H9 (cell line): ENCODE measurements at regions not wholly inside any gene's neighbourhood (a gene's known extent, or its start where the extent isn't known, plus 50 kb on each side); places are given as distances from the start of the nearest gene placed in this dataset.

Source experiments
- DNase-seq: peaks from one replicate; pipeline ENCODE4 v3.0.0-alpha.2; 2017
- H2AFZ ChIP-seq: one replicate; pipeline ENCODE4 v1.6.1; 2013; ENCODE audit warnings: mild to moderate bottlenecking, low read length, control low read depth, moderate library complexity
- H2AK5ac ChIP-seq: 2 replicates; pipeline ENCODE4 v1.6.1; 2013; ENCODE audit warnings: low read length, control low read depth, mixed read lengths; ENCODE audit not compliant: insufficient read length
- H2BK120ac ChIP-seq: one replicate; pipeline ENCODE4 v1.6.1; 2013; ENCODE audit warnings: low read depth, mild to moderate bottlenecking, low read length, control low read depth, inconsistent platforms; ENCODE audit not compliant: poor library complexity, severe bottlenecking
- H2BK12ac ChIP-seq: 2 replicates; pipeline ENCODE4 v1.6.1; 2013; ENCODE audit warnings: low read length, control low read depth, mixed read lengths, low read depth; ENCODE audit not compliant: insufficient read length
- H2BK15ac ChIP-seq: 2 replicates; pipeline ENCODE4 v1.6.1; 2013; ENCODE audit warnings: low read depth, low read length, control low read depth
- H2BK20ac ChIP-seq: one replicate; pipeline ENCODE4 v1.6.1; 2013; ENCODE audit warnings: low read depth, mild to moderate bottlenecking, low read length, control low read depth, inconsistent platforms; ENCODE audit not compliant: poor library complexity, severe bottlenecking
- H2BK5ac ChIP-seq: 2 replicates; pipeline ENCODE4 v1.6.1; 2013; ENCODE audit warnings: low read length, control low read depth, mixed read lengths; ENCODE audit not compliant: insufficient read length
- H3K14ac ChIP-seq: 2 replicates; pipeline ENCODE4 v1.6.1; 2013; ENCODE audit warnings: low read length, control low read depth; ENCODE audit not compliant: insufficient read depth
- H3K18ac ChIP-seq: 2 replicates; pipeline ENCODE4 v1.6.1; 2013; ENCODE audit warnings: low read depth, mild to moderate bottlenecking, mixed read lengths, low read length, control low read depth; ENCODE audit not compliant: insufficient read length
- H3K23ac ChIP-seq: 2 replicates; pipeline ENCODE4 v1.6.1; 2013; ENCODE audit warnings: low read length, control low read depth, mixed read lengths, low read depth; ENCODE audit not compliant: insufficient read length
- H3K23me2 ChIP-seq: 2 replicates; pipeline ENCODE4 v1.6.1; 2013; ENCODE audit warnings: low read depth, mild to moderate bottlenecking, mixed read lengths, low read length, control low read depth; ENCODE audit not compliant: insufficient read length, poor library complexity, severe bottlenecking
- H3K27ac ChIP-seq: 2 replicates; pipeline ENCODE4 v1.5.1; 2013; ENCODE audit warnings: low read length, control low read depth, mixed read lengths, low read depth; ENCODE audit not compliant: insufficient read length
- H3K27me3 ChIP-seq: 2 replicates; pipeline ENCODE4 v1.6.1; 2013; ENCODE audit warnings: low read length, control low read depth, inconsistent platforms; ENCODE audit not compliant: insufficient read depth
- H3K4ac ChIP-seq: 2 replicates; pipeline ENCODE4 v1.6.1; 2013; ENCODE audit warnings: low read depth, mild to moderate bottlenecking, control low read depth, inconsistent platforms, low read length, moderate library complexity
- H3K4me1 ChIP-seq: 2 replicates; pipeline ENCODE4 v1.6.1; 2013; ENCODE audit warnings: low read length, control low read depth, inconsistent platforms; ENCODE audit not compliant: insufficient read depth
- H3K4me2 ChIP-seq: 2 replicates; pipeline ENCODE4 v1.6.1; 2013; ENCODE audit warnings: low read length, control low read depth, mixed read lengths; ENCODE audit not compliant: insufficient read length, insufficient read depth
- H3K56ac ChIP-seq: 2 replicates; pipeline ENCODE4 v1.6.1; 2013; ENCODE audit warnings: low read depth, mild to moderate bottlenecking, mixed read lengths, low read length, control low read depth; ENCODE audit not compliant: insufficient read length
- H3K79me1 ChIP-seq: 2 replicates; pipeline ENCODE4 v1.6.1; 2013; ENCODE audit warnings: low read depth, mild to moderate bottlenecking, moderate library complexity, low read length, control low read depth, inconsistent platforms; ENCODE audit not compliant: insufficient read depth, poor library complexity, severe bottlenecking
- H3K79me2 ChIP-seq: 2 replicates; pipeline ENCODE4 v1.6.1; 2013; ENCODE audit warnings: low read length, control low read depth, inconsistent platforms; ENCODE audit not compliant: insufficient read depth
- H3K9ac ChIP-seq: 2 replicates; pipeline ENCODE4 v1.6.1; 2013; ENCODE audit warnings: low read length, control low read depth, mixed read lengths; ENCODE audit not compliant: insufficient read length; ENCODE audit errors: extremely low read depth
- H3K9me3 ChIP-seq: one replicate; pipeline ENCODE4 v1.6.1; 2013; ENCODE audit warnings: low read depth, low read length, inconsistent platforms; ENCODE audit not compliant: control insufficient read depth
- H3T11ph ChIP-seq: one replicate; pipeline ENCODE4 v1.6.1; 2013; ENCODE audit warnings: mild to moderate bottlenecking, low read length, control low read depth, inconsistent platforms
- H4K20me1 ChIP-seq: one replicate; pipeline ENCODE4 v1.6.1; 2013; ENCODE audit not compliant: control insufficient read depth, insufficient read length, insufficient read depth
- H4K5ac ChIP-seq: 2 replicates; pipeline ENCODE4 v1.6.1; 2013; ENCODE audit warnings: low read depth, mild to moderate bottlenecking, mixed read lengths, low read length, control low read depth; ENCODE audit not compliant: insufficient read length
- H4K8ac ChIP-seq: replicated peaks from 2 replicates; pipeline ENCODE4 v1.6.1; 2013; ENCODE audit warnings: low read length, control low read depth, mixed read lengths, low read depth; ENCODE audit not compliant: insufficient read length
- H4K91ac ChIP-seq: 2 replicates; pipeline ENCODE4 v1.6.1; 2013; ENCODE audit warnings: low read depth, mild to moderate bottlenecking, moderate library complexity, mixed read lengths, low read length, control low read depth; ENCODE audit not compliant: insufficient read length
- H3K27ac Mint-ChIP-seq, 3 experiments: 2 replicates in 2 of 3; 3 replicates in 1 of 3; pipeline ENCODE4 v1.8.0; 2020 to 2021; ENCODE audit warnings: mixed read lengths in 3 of 3, mild to moderate bottlenecking in 1 of 3, moderate library complexity in 1 of 3
- H3K27me3 Mint-ChIP-seq: 2 replicates; pipeline ENCODE4 v1.8.0; 2021; ENCODE audit warnings: low read depth, mild to moderate bottlenecking, moderate library complexity, mixed read lengths
- H3K36me3 Mint-ChIP-seq, 3 experiments: 2 replicates in 2 of 3; 3 replicates in 1 of 3; pipeline ENCODE4 v1.8.0; 2020 to 2021; ENCODE audit warnings: low read depth in 3 of 3, mixed read lengths in 3 of 3; ENCODE audit not compliant: insufficient read depth in 1 of 3
- H3K4me1 Mint-ChIP-seq, 2 experiments: 2 replicates each; pipeline ENCODE4 v1.8.0; 2020; ENCODE audit warnings: mixed read lengths in 2 of 2
- H3K4me3 Mint-ChIP-seq, 2 experiments: 2 replicates in 1 of 2; 3 replicates in 1 of 2; pipeline ENCODE4 v1.8.0; 2020 to 2021; ENCODE audit warnings: mild to moderate bottlenecking in 2 of 2, mixed read lengths in 2 of 2, moderate library complexity in 1 of 2
- H3K9me3 Mint-ChIP-seq, 2 experiments: 2 replicates in 1 of 2; 3 replicates in 1 of 2; pipeline ENCODE4 v1.8.0; 2020; ENCODE audit warnings: mild to moderate bottlenecking in 2 of 2, mixed read lengths in 2 of 2, moderate library complexity in 1 of 2
- CTCF ChIP-seq: fragments of 200-600 bp; sonication (generic); conservative IDR thresholded peaks from 3 replicates; pipeline ENCODE4 v1.8.0; 2021; ENCODE audit warnings: antibody characterized with exemption, mild to moderate bottlenecking
- WGBS: extraction: QIAGEN DNeasy Blood & Tissue Kit; methylation state at CpG from one replicate; pipeline ENCODE4 v1.1.7; 2013; ENCODE audit warnings: missing lambda C conversion rate, low lambda C conversion rate, mixed read lengths; ENCODE audit not compliant: insufficient read length; ENCODE audit errors: extremely low coverage; 5-methylcytosine and 5-hydroxymethylcytosine counted together

GRCh38 chr9:73357607-73358006 is 205.9 kb downstream of the ANXA1 start:
- no peak overlapping the region for H2BK20ac ChIP-seq

More at GRCh38 chr9:73357607-73358006, 205.9 kb downstream of the ANXA1 start:
- Mint-ChIP-seq H3K27me3 (no peaks in the 10 kb centered on the region), H3K36me3 (no peaks in the 10 kb centered on the region), H3K4me3 (no peak overlapping the region), H3K9me3 (no peaks in the 10 kb centered on the region), H3K27ac (peak overlapping the region in 2 of 3 experiments; percentile 1 to 24; a peak in 2 of 7 replicates), H3K4me1 (no peaks in the 10 kb centered on the region)
- no peak for DNase-seq
- no peak overlapping the region for H2AFZ ChIP-seq
- H3K9me3 ChIP-seq, result no peaks in the 10 kb centered on the region
- H3K79me2 ChIP-seq, result no peaks in the 10 kb centered on the region
- WGBS, result no CpG with 5 or more reads among the region's 3 CpGs
- H3K27ac ChIP-seq, result no peak overlapping the region
- H3K9ac ChIP-seq, result no peak overlapping the region
- H3K23ac ChIP-seq, result no peak overlapping the region
- H4K8ac ChIP-seq, result no peak overlapping the region
- H2BK12ac ChIP-seq, result no peak overlapping the region
- no peak overlapping the region for H3K14ac ChIP-seq
- H2BK5ac ChIP-seq, result no peak overlapping the region
- no peak overlapping the region for H3K4ac ChIP-seq
- no peak overlapping the region for H3T11ph ChIP-seq
- no peak for TF ChIP-seq CTCF
- no peaks in the 10 kb centered on the region for H4K20me1 ChIP-seq
- no peak overlapping the region for H3K4me2 ChIP-seq
- H3K23me2 ChIP-seq, result no peaks in the 10 kb centered on the region
- no peaks in the 10 kb centered on the region for H3K79me1 ChIP-seq
- H4K91ac ChIP-seq, result no peak overlapping the region
- H4K5ac ChIP-seq, result no peak overlapping the region
- no peak overlapping the region for H3K18ac ChIP-seq
- no peaks in the 10 kb centered on the region for H3K4me1 ChIP-seq
- no peak overlapping the region for H3K56ac ChIP-seq
- H2BK120ac ChIP-seq, result no peak overlapping the region
- H2BK15ac ChIP-seq, result no peak overlapping the region
- no peaks in the 10 kb centered on the region for H3K27me3 ChIP-seq
- H2AK5ac ChIP-seq, result no peak overlapping the region
